HAP-1 (cell line): ENCODE measurements at regions not wholly inside any gene's neighbourhood (a gene's known extent, or its start where the extent isn't known, plus 50 kb on each side); places are given as distances from the start of the nearest gene placed in this dataset.

ENCODE experiments used
- DNase-seq, 2 experiments: peaks; one replicate each; pipeline ENCODE4 v3.0.0-alpha.2; 2016 to 2020; ENCODE audit warnings: low spot score in 2 of 2
- H3K27me3 ChIP-seq: fragments of 250-450 bp; sonication (Bioruptor Pico); 2 replicates; pipeline ENCODE4 v1.5.1; 2020; ENCODE audit warnings: low read depth, mild to moderate bottlenecking, moderate library complexity
- H3K36me3 ChIP-seq: fragments of 250-450 bp; sonication (Bioruptor Pico); replicated peaks from 2 replicates; pipeline ENCODE4 v1.5.1; 2020; ENCODE audit warnings: mild to moderate bottlenecking
- H3K4me1 ChIP-seq: fragments of 250-450 bp; sonication (Bioruptor Pico); 2 replicates; pipeline ENCODE4 v1.5.1; 2020; ENCODE audit warnings: mild to moderate bottlenecking
- H3K4me3 ChIP-seq: fragments of 250-450 bp; sonication (Bioruptor Pico); 2 replicates; pipeline ENCODE4 v1.5.1; 2020; ENCODE audit warnings: mild to moderate bottlenecking, moderate library complexity
- H3K9me3 ChIP-seq: fragments of 250-450 bp; sonication (Bioruptor Pico); 2 replicates; pipeline ENCODE4 v1.5.1; 2020; ENCODE audit warnings: mild to moderate bottlenecking, moderate library complexity
- in situ Hi-C: fragments of 300-500 bp; cut with MboI; formaldehyde crosslinking; loops from 3 replicates; pipeline ENCODE4 v1.14.3; 2020; ENCODE audit warnings: low sequenced_read_pairs, inconsistent platforms, mixed read lengths

- in situ Hi-C loops, result loop anchor here (25.0 kb wide), 1 partner anchor 940 kb away; no protein-coding TSS in a partner anchor
- Histone ChIP-seq H3K4me3 (no peak overlapping the region), H3K36me3 (no peaks in the 10 kb centered on the region), H3K4me1 (no peaks in the 10 kb centered on the region), H3K9me3 (no peaks in the 10 kb centered on the region), H3K27me3 (no peaks in the 10 kb centered on the region)
- no peak for DNase-seq
Observed at GRCh38 chr2:71797035-71797810, 343.9 kb downstream of the DYSF start.

- Histone ChIP-seq H3K4me1 (no peaks in the 10 kb centered on the region), H3K4me3 (no peak overlapping the region), H3K36me3 (no peaks in the 10 kb centered on the region), H3K27me3 (no peaks in the 10 kb centered on the region), H3K9me3 (no peaks in the 10 kb centered on the region)
- in situ Hi-C loops, result loop anchor here (25.0 kb wide), 1 partner anchor 941 kb away; no protein-coding TSS in a partner anchor
- no peak for DNase-seq
Observed at GRCh38 chr2:71796174-71796593, 342.8 kb downstream of the DYSF start.

GRCh38 chr2:71795486-71795885 lies 342.1 kb downstream of the DYSF start:
- Histone ChIP-seq H3K27me3 (no peaks in the 10 kb centered on the region), H3K4me1 (no peaks in the 10 kb centered on the region), H3K9me3 (no peaks in the 10 kb centered on the region), H3K4me3 (no peak overlapping the region), H3K36me3 (no peaks in the 10 kb centered on the region)
- DNase-seq, result no peak
- in situ Hi-C loops, result loop anchor here (25.0 kb wide), 1 partner anchor 942 kb away; no protein-coding TSS in a partner anchor

GRCh38 chr2:71794611-71795010 lies 341.2 kb downstream of the DYSF start:
- no peaks in the 10 kb centered on the region for H3K4me1 ChIP-seq
- H3K4me3 ChIP-seq, result no peak overlapping the region
- in situ Hi-C loops, result loop anchor here (25.0 kb wide), 1 partner anchor 943 kb away; no protein-coding TSS in a partner anchor
- H3K27me3 ChIP-seq, result no peaks in the 10 kb centered on the region
- H3K9me3 ChIP-seq, result no peaks in the 10 kb centered on the region
- no peaks in the 10 kb centered on the region for H3K36me3 ChIP-seq
- no peak for DNase-seq

GRCh38 chr2:71793926-71794325 lies 340.6 kb downstream of the DYSF start:
- Histone ChIP-seq H3K4me1 (no peaks in the 10 kb centered on the region), H3K9me3 (no peaks in the 10 kb centered on the region), H3K36me3 (no peaks in the 10 kb centered on the region), H3K4me3 (no peak overlapping the region), H3K27me3 (no peaks in the 10 kb centered on the region)
- in situ Hi-C loops, result loop anchor here (25.0 kb wide), 1 partner anchor 943 kb away; no protein-coding TSS in a partner anchor
- no peak for DNase-seq

GRCh38 chr2:71792926-71793761 lies 339.8 kb downstream of the DYSF start:
- DNase-seq, result no peak
- in situ Hi-C loops, result loop anchor here (25.0 kb wide), 1 partner anchor 944 kb away; no protein-coding TSS in a partner anchor
- Histone ChIP-seq H3K36me3 (no peaks in the 10 kb centered on the region), H3K4me1 (no peaks in the 10 kb centered on the region), H3K9me3 (no peaks in the 10 kb centered on the region), H3K4me3 (no peak overlapping the region), H3K27me3 (no peaks in the 10 kb centered on the region)

GRCh38 chr2:71791501-71792135 lies 338.3 kb downstream of the DYSF start:
- no peaks in the 10 kb centered on the region for H3K27me3 ChIP-seq
- H3K9me3 ChIP-seq, result no peaks in the 10 kb centered on the region
- in situ Hi-C loops, result loop anchor here (25.0 kb wide), 1 partner anchor 946 kb away; no protein-coding TSS in a partner anchor
- DNase-seq, result no peak
- H3K36me3 ChIP-seq, result no peaks in the 10 kb centered on the region
- no peaks in the 10 kb centered on the region for H3K4me1 ChIP-seq
- H3K4me3 ChIP-seq, result no peak overlapping the region

- Histone ChIP-seq H3K27me3 (no peaks in the 10 kb centered on the region), H3K36me3 (no peaks in the 10 kb centered on the region), H3K4me1 (no peaks in the 10 kb centered on the region), H3K4me3 (no peak overlapping the region), H3K9me3 (no peaks in the 10 kb centered on the region)
- DNase-seq, result no peak
- in situ Hi-C loops, result loop anchor here (25.0 kb wide), 1 partner anchor 946 kb away; no protein-coding TSS in a partner anchor
Observed at GRCh38 chr2:71791061-71791450, 337.7 kb downstream of the DYSF start.

GRCh38 chr2:71790226-71791060 lies 337.1 kb downstream of the DYSF start:
- DNase-seq, result no peak
- H3K4me1 ChIP-seq, result no peaks in the 10 kb centered on the region
- H3K36me3 ChIP-seq, result no peaks in the 10 kb centered on the region
- no peak overlapping the region for H3K4me3 ChIP-seq
- no peaks in the 10 kb centered on the region for H3K9me3 ChIP-seq
- in situ Hi-C loops, result loop anchor here (25.0 kb wide), 1 partner anchor 947 kb away; no protein-coding TSS in a partner anchor
- H3K27me3 ChIP-seq, result no peaks in the 10 kb centered on the region

- H3K27me3 ChIP-seq, result no peaks in the 10 kb centered on the region
- no peaks in the 10 kb centered on the region for H3K4me1 ChIP-seq
- no peak for DNase-seq
- no peaks in the 10 kb centered on the region for H3K36me3 ChIP-seq
- in situ Hi-C loops, result loop anchor here (25.0 kb wide), 1 partner anchor 948 kb away; no protein-coding TSS in a partner anchor
- H3K9me3 ChIP-seq, result no peaks in the 10 kb centered on the region
- H3K4me3 ChIP-seq, result no peak overlapping the region
Observed at GRCh38 chr2:71789556-71790204, 336.3 kb downstream of the DYSF start.

GRCh38 chr2:71788601-71789240 lies 335.4 kb downstream of the DYSF start:
- H3K36me3 ChIP-seq, result no peaks in the 10 kb centered on the region
- no peaks in the 10 kb centered on the region for H3K27me3 ChIP-seq
- H3K4me1 ChIP-seq, result no peaks in the 10 kb centered on the region
- in situ Hi-C loops, result loop anchor here (25.0 kb wide), 1 partner anchor 949 kb away; no protein-coding TSS in a partner anchor
- H3K4me3 ChIP-seq, result no peak overlapping the region
- no peak for DNase-seq
- no peaks in the 10 kb centered on the region for H3K9me3 ChIP-seq

GRCh38 chr2:71788186-71788525 lies 334.8 kb downstream of the DYSF start:
- Histone ChIP-seq H3K4me3 (no peak overlapping the region), H3K4me1 (no peaks in the 10 kb centered on the region), H3K36me3 (no peaks in the 10 kb centered on the region), H3K9me3 (no peaks in the 10 kb centered on the region), H3K27me3 (no peaks in the 10 kb centered on the region)
- DNase-seq, result no peak
- in situ Hi-C loops, result loop anchor here (25.0 kb wide), 1 partner anchor 949 kb away; no protein-coding TSS in a partner anchor
